ENCODE measurements at regions not wholly inside any gene's neighbourhood (a gene's known extent, or its start where the extent isn't known, plus 50 kb on each side); places are given as distances from the start of the nearest gene placed in this dataset.

DNA sequence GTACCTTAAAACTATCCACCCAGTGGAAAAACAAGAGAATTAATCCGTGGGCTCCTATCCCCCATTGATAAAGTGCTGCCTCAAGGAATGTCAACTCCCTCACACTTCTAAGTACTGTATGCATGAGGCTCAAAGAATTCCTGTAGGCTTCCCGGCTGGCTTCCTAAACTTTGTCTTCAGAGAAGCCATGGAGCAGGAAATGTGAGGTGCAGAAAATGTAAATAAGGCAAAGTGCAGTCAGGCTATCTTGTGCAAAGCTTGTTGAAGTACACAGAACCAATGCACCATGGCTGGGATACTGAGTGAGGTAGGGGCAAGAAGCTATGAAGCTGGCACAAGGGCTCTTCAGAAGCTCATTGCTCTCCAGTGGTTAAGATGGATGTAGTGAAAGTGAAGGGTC lies 611.0 kb downstream of the FSCB start:
- Mint-ChIP-seq H3K27ac (ENCODE audit: unreplicated experiment) (no peak overlapping the region), H3K27me3 (ENCODE audit: low read depth) (peaks cover 2% of the 10 kb centered on the region), H3K4me3 (ENCODE audit: unreplicated experiment) (no peak overlapping the region), H3K36me3 (ENCODE audit: low read depth) (no peaks in the 10 kb centered on the region), H3K9me3 (ENCODE audit: low read depth) (no peaks in the 10 kb centered on the region), H3K4me1 (ENCODE audit: low read depth) (no peaks in the 10 kb centered on the region)
- DNase-seq (ENCODE audit: low spot score) = no peak
- TF ChIP-seq, protein P1, sequence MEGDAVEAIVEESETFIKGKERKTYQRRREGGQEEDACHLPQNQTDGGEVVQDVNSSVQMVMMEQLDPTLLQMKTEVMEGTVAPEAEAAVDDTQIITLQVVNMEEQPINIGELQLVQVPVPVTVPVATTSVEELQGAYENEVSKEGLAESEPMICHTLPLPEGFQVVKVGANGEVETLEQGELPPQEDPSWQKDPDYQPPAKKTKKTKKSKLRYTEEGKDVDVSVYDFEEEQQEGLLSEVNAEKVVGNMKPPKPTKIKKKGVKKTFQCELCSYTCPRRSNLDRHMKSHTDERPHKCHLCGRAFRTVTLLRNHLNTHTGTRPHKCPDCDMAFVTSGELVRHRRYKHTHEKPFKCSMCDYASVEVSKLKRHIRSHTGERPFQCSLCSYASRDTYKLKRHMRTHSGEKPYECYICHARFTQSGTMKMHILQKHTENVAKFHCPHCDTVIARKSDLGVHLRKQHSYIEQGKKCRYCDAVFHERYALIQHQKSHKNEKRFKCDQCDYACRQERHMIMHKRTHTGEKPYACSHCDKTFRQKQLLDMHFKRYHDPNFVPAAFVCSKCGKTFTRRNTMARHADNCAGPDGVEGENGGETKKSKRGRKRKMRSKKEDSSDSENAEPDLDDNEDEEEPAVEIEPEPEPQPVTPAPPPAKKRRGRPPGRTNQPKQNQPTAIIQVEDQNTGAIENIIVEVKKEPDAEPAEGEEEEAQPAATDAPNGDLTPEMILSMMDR (IDR thresholded peaks at IDR 0.05) = no peak

DNA sequence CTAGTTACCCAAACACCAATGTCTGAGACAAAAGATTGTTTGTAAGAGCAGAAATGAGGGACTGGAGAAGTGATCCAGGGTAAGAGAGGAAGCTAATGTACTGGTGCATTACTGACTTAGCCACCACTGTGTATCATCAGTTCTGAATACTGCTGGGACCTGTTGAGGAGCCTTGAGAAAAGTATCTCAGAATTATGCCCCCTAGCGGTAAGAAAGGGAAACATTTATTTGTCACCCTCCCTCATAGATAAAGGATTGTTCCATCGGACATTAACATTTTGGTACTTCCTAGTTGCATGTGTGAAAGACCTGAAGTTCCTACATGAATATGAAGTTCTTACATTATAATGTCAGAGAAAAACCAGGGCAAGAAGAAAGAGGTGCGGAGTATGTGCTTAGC lies 612.5 kb downstream of the FSCB start:
- H3K27ac Mint-ChIP-seq (ENCODE audit: unreplicated experiment) = no peak overlapping the region
- DNase-seq (ENCODE audit: low spot score) = no peak
- no peaks in the 10 kb centered on the region for H3K9me3 Mint-ChIP-seq (ENCODE audit: low read depth)
- H3K36me3 Mint-ChIP-seq (ENCODE audit: low read depth) = no peaks in the 10 kb centered on the region
- TF ChIP-seq, protein P1 (IDR thresholded peaks at IDR 0.05) = peak; percentile 67
- no peaks in the 10 kb centered on the region for H3K4me1 Mint-ChIP-seq (ENCODE audit: low read depth)
- H3K4me3 Mint-ChIP-seq (ENCODE audit: unreplicated experiment) = no peak overlapping the region
- peaks cover 2% of the 10 kb centered on the region for H3K27me3 Mint-ChIP-seq (ENCODE audit: low read depth)

DNA sequence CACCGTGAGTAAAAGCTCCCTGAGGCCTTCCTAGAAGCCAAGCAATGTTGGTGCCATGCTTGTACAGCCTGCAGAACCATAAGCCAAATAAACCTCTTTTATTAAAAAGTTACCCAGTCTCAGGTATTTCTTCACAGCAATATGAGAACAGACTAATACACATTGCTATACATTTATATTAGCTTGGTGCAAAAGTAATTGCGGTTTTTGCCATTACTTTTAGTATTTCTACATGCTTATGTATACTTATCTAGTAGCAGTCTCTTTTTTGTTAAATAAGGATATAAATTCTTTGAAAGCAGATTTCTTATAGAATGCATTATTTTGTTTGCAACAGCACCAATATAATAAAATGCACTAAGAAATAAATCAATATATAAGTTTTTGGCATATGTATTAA lies 619.6 kb downstream of the FSCB start:
- TF ChIP-seq, protein P1 (IDR thresholded peaks at IDR 0.05) = no peak
- Mint-ChIP-seq H3K9me3 (ENCODE audit: low read depth) (no peaks in the 10 kb centered on the region), H3K36me3 (ENCODE audit: low read depth) (no peaks in the 10 kb centered on the region), H3K27ac (ENCODE audit: unreplicated experiment) (no peak overlapping the region), H3K4me3 (ENCODE audit: unreplicated experiment) (no peak overlapping the region), H3K27me3 (ENCODE audit: low read depth) (peaks cover 2% of the 10 kb centered on the region), H3K4me1 (ENCODE audit: low read depth) (no peaks in the 10 kb centered on the region)
- DNase-seq (ENCODE audit: low spot score) = no peak

DNA sequence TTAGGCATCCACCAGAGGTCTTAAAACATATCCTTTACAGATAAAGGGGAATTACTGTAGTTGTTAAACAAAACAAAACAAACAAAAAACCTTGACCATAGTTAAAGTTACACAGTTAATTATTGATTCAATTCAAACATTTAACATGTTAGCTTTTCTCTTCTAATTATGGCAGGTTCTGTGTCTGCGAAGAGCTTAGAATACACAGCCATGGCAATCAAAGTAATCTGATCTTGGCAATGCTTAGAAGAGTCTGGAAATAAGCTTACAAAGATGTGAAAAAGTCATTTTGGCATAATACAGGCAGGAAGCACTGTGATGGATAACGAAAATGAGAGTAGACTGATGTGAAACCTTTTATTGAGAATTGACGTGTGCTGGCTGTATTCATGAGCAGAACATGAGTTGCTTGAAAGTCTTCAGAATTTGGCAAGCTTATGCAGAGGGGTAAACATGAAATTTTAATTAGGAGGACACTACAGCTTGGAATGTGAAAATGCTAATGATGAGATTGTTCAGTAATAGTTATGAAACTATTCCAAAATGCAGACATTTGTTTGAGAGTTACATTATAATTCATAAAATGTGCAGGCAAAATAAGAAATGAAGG lies 629.6 kb downstream of the FSCB start:
- no peaks in the 10 kb centered on the region for H3K36me3 Mint-ChIP-seq (ENCODE audit: low read depth)
- TF ChIP-seq, protein P1 (IDR thresholded peaks at IDR 0.05) = no peak
- no peak overlapping the region for H3K27ac Mint-ChIP-seq (ENCODE audit: unreplicated experiment)
- no peak overlapping the region for H3K4me3 Mint-ChIP-seq (ENCODE audit: unreplicated experiment)
- H3K27me3 Mint-ChIP-seq (ENCODE audit: low read depth) = no peaks in the 10 kb centered on the region
- H3K4me1 Mint-ChIP-seq (ENCODE audit: low read depth) = no peaks in the 10 kb centered on the region
- no peaks in the 10 kb centered on the region for H3K9me3 Mint-ChIP-seq (ENCODE audit: low read depth)
- DNase-seq (ENCODE audit: low spot score) = no peak

DNA sequence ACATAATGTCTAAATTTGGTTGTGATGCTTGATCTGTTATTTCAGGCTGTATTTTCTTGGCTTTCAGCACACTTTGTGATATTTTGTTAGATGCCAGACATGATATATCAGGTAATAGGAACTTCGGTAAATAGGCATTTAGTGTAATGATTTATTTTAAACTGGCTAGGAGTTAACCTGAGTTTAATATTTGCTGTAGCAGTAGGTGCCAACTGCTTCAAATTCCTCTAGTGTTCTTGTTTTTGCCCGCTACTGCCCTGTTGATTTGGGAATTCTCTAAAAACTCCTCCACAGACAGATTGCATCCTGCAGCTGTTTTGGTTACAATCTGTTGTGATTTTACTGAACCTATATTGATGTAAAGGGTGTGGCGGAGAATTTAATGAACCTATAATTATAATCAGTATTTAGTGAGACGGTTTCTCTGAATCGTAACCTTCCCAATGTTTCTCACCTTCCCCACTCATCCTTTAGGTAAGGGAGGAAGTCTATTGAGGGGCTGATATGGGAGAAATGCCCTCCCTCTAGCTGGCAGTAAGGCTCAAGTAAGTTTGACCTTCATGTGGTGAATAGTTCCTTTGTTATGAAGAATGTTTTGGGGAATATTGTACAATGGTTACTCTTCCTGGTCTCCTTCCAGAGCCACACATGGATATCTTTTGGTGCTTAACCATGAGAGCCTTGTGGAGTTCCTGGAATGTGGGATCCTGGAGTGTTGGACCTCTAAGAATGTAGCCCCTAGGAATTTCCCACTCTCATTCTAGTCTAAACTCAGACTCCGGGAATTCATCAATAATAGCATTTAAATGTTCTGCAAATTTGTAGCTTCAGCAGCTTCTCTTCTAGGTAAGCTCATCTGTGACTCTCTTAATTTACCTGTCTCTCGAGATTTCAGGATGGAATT lies 634.1 kb downstream of the FSCB start:
- Mint-ChIP-seq H3K27ac (ENCODE audit: unreplicated experiment) (no peak overlapping the region), H3K4me3 (ENCODE audit: unreplicated experiment) (no peak overlapping the region), H3K9me3 (ENCODE audit: low read depth) (peaks cover 2% of the 10 kb centered on the region), H3K27me3 (ENCODE audit: low read depth) (no peaks in the 10 kb centered on the region), H3K4me1 (ENCODE audit: low read depth) (no peaks in the 10 kb centered on the region), H3K36me3 (ENCODE audit: low read depth) (no peaks in the 10 kb centered on the region)
- TF ChIP-seq, protein P1 (IDR thresholded peaks at IDR 0.05) = no peak
- no peak for DNase-seq (ENCODE audit: low spot score)

Data from chondrocyte (in vitro differentiated cells).